GM23248 (cell line): ENCODE measurements at regions not wholly inside any gene's neighbourhood (a gene's known extent, or its start where the extent isn't known, plus 50 kb on each side); places are given as distances from the start of the nearest gene placed in this dataset.

ENCODE experiments used
- DNase-seq: peaks from one replicate; pipeline ENCODE4 v3.0.0-alpha.2; 2015
- H2AFZ ChIP-seq: fragments of 200-600 bp; sonication (generic); 2 replicates; pipeline ENCODE4 v1.6.1; 2016; ENCODE audit warnings: antibody characterized with exemption
- H3F3A ChIP-seq: fragments of 200-600 bp; sonication (generic); 2 replicates; pipeline ENCODE4 v1.6.1; 2016; ENCODE audit warnings: mild to moderate bottlenecking, antibody characterized with exemption, mixed run types; ENCODE audit not compliant: insufficient read depth
- H3K27ac ChIP-seq: fragments of 200-600 bp; sonication (generic); 2 replicates; pipeline ENCODE4 v1.5.1; 2016; ENCODE audit warnings: mild to moderate bottlenecking
- H3K27me3 ChIP-seq: fragments of 200-600 bp; sonication (generic); replicated peaks from 2 replicates; pipeline ENCODE4 v1.6.1; 2016; ENCODE audit warnings: mild to moderate bottlenecking; ENCODE audit not compliant: insufficient read depth
- H3K36me3 ChIP-seq: fragments of 200-600 bp; sonication (generic); 2 replicates; pipeline ENCODE4 v1.6.1; 2016; ENCODE audit warnings: low read depth, mild to moderate bottlenecking
- H3K4me1 ChIP-seq: fragments of 200-600 bp; sonication (generic); 2 replicates; pipeline ENCODE4 v1.6.1; 2016; ENCODE audit warnings: mild to moderate bottlenecking; ENCODE audit not compliant: insufficient read depth
- H3K4me2 ChIP-seq: fragments of 200-600 bp; sonication (generic); one replicate; pipeline ENCODE4 v1.6.1; 2016; ENCODE audit warnings: mild to moderate bottlenecking; ENCODE audit not compliant: unreplicated experiment
- H3K4me3 ChIP-seq: fragments of 200-600 bp; sonication (generic); 2 replicates; pipeline ENCODE4 v1.5.1; 2016; ENCODE audit warnings: mild to moderate bottlenecking
- H3K79me2 ChIP-seq: fragments of 200-600 bp; sonication (generic); 2 replicates; pipeline ENCODE4 v1.6.1; 2016; ENCODE audit warnings: mild to moderate bottlenecking; ENCODE audit not compliant: insufficient read depth
- H3K9ac ChIP-seq: fragments of 200-600 bp; sonication (generic); 2 replicates; pipeline ENCODE4 v1.6.1; 2016; ENCODE audit warnings: mild to moderate bottlenecking
- H3K9me2 ChIP-seq: fragments of 200-600 bp; sonication (generic); 2 replicates; pipeline ENCODE4 v1.6.1; 2016; ENCODE audit warnings: mixed run types, mild to moderate bottlenecking, moderate library complexity; ENCODE audit not compliant: insufficient read depth
- H3K9me3 ChIP-seq: fragments of 200-600 bp; sonication (generic); one replicate; pipeline ENCODE4 v1.6.1; 2017; ENCODE audit warnings: low read depth
- H4K20me1 ChIP-seq: fragments of 200-600 bp; sonication (generic); 2 replicates; pipeline ENCODE4 v1.6.0; 2016; ENCODE audit not compliant: insufficient read depth
- EZH2 ChIP-seq: fragments of 200-600 bp; sonication (generic); IDR thresholded peaks from 2 replicates; pipeline ENCODE4 v1.6.1; 2018; ENCODE audit warnings: antibody characterized with exemption, mild to moderate bottlenecking; ENCODE audit not compliant: insufficient read depth, poor library complexity, severe bottlenecking
- EZH2phosphoT487 ChIP-seq: fragments of 200-600 bp; sonication (generic); IDR thresholded peaks from 2 replicates; pipeline ENCODE4 v1.6.1; 2018; ENCODE audit warnings: antibody characterized with exemption, moderate library complexity, mild to moderate bottlenecking, low read depth; ENCODE audit not compliant: insufficient read depth
- WGBS, 2 experiments: methylation state at CpG; one replicate each; pipeline ENCODE4 v1.1.6; 2015 to 2017; ENCODE audit warnings: low lambda C conversion rate in 2 of 2, low coverage in 1 of 2; ENCODE audit errors: missing lambda C conversion rate in 2 of 2; 5-methylcytosine and 5-hydroxymethylcytosine counted together
- in situ Hi-C: fragments of 300-500 bp; cut with MboI; formaldehyde crosslinking; loops from 2 replicates; pipeline ENCODE4 v1.15.0; 2020

DNA sequence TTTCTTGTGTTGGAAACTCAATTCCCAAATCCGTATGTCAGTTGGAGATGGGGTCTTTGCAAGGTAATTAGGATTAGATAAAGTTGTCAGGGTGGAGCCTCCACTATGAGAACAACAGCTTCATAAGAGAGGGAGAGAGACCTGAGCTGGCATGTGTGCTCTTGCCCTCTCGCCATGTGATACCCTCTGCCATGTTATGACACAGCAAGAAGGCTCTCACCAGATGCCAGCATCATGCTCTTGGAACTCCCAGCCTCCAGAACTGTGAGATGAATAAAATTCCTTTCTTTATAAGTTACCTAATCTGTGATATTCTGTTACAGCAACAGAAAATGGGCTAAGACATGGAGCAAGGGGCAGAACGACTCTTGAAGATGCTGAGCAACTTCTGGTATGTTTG lies 201.9 kb upstream of the BOD1L1 start:
- Histone ChIP-seq H3K27me3 (no peaks in the 10 kb centered on the region; the same call in 1 of the 2 replicates), H3K9me2 (no peaks in the 10 kb centered on the region), H3K9ac (no peak overlapping the region), H3K4me2 (no peak overlapping the region), H3K27ac (no peak overlapping the region), H2AFZ (no peak overlapping the region), H3K36me3 (no peaks in the 10 kb centered on the region), H3F3A (no peaks in the 10 kb centered on the region), H3K4me3 (no peak overlapping the region), H3K9me3 (no peaks in the 10 kb centered on the region), H3K4me1 (no peaks in the 10 kb centered on the region), H3K79me2 (no peaks in the 10 kb centered on the region), H4K20me1 (no peaks in the 10 kb centered on the region)
- in situ Hi-C loops, result no loop called here
- TF ChIP-seq EZH2, result no peak
- TF ChIP-seq EZH2phosphoT487, result no peak
- no peak for DNase-seq
- WGBS, 2 experiments, result 29 to 30% methylated on average over 3 of the region's 3 CpGs

DNA sequence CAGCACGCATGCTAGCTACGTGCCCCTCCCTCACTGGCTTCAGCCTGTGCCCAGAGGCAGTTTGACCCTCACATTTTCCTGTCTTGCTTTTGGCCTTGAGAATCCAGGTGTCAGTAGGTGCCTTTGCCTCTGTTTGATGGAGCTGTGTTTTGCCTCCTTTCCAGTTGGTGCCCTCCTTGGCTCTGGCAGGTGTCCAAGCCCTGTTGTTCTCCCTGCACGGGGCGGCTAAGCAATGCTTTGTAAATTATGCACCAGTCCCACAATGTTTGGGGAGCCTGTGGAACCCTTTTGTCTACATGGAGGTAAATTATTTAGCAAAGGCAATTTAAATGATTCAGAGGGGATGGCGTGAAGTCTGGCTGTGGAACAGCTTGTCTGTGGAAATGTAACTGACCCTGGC lies 202.9 kb upstream of the BOD1L1 start:
- TF ChIP-seq EZH2, result no peak
- TF ChIP-seq EZH2phosphoT487, result no peak
- Histone ChIP-seq H3K4me1 (no peaks in the 10 kb centered on the region), H3F3A (no peaks in the 10 kb centered on the region), H3K36me3 (no peaks in the 10 kb centered on the region), H3K4me2 (no peak overlapping the region), H3K9ac (no peak overlapping the region), H4K20me1 (no peaks in the 10 kb centered on the region), H3K27me3 (no peaks in the 10 kb centered on the region; the same call in 1 of the 2 replicates), H3K4me3 (no peak overlapping the region), H3K9me2 (no peaks in the 10 kb centered on the region), H3K27ac (no peak overlapping the region), H2AFZ (no peak overlapping the region), H3K9me3 (no peaks in the 10 kb centered on the region), H3K79me2 (no peaks in the 10 kb centered on the region)
- 46 to 54% methylated on average over 5 of the region's 5 CpGs for WGBS, 2 experiments
- no peak for DNase-seq
- in situ Hi-C loops, result no loop called here

DNA sequence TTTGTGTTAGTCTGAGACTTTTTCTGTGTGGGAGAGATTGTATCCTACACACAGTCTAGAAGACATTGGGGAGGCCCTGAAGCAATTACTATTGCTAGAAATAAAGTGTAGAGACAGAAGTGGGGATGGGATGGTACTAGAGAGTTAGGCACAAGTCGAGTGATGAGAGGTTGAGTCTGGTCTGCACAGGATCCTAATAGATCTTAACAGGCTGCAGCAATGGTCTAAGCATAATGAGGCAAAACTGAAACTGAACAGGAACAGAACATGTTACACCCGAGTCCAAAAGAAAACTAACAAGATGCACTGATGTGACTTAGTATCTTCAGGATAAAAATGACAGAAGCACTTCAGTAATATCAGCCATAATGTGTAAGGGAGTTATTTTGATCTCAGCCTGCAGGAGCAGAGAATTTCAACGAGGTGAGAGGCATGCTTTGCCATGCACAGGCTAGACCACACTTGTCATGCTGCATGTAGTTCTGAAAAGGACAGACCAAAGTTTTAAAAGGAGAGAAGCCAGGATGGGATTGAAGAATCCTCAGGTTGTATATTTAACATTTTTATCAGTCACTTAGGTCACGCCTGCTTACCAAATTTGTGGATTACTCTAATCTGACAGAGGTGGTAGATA lies 205.8 kb upstream of the BOD1L1 start:
- Histone ChIP-seq H3K9me2 (no peaks in the 10 kb centered on the region), H2AFZ (no peak overlapping the region), H3F3A (no peaks in the 10 kb centered on the region), H3K4me2 (no peak overlapping the region), H3K27me3 (no peaks in the 10 kb centered on the region; the same call in none of the 2 replicates), H3K4me3 (no peak overlapping the region), H3K9ac (no peak overlapping the region), H3K79me2 (no peaks in the 10 kb centered on the region), H3K9me3 (no peaks in the 10 kb centered on the region), H3K4me1 (no peaks in the 10 kb centered on the region), H4K20me1 (no peaks in the 10 kb centered on the region), H3K27ac (no peak overlapping the region), H3K36me3 (no peaks in the 10 kb centered on the region)
- in situ Hi-C loops, result no loop called here
- TF ChIP-seq EZH2 (no peak), EZH2phosphoT487 (no peak)
- WGBS, 2 experiments, result 10 to 17% methylated on average over 4 of the region's 4 CpGs
- no peak for DNase-seq

DNA sequence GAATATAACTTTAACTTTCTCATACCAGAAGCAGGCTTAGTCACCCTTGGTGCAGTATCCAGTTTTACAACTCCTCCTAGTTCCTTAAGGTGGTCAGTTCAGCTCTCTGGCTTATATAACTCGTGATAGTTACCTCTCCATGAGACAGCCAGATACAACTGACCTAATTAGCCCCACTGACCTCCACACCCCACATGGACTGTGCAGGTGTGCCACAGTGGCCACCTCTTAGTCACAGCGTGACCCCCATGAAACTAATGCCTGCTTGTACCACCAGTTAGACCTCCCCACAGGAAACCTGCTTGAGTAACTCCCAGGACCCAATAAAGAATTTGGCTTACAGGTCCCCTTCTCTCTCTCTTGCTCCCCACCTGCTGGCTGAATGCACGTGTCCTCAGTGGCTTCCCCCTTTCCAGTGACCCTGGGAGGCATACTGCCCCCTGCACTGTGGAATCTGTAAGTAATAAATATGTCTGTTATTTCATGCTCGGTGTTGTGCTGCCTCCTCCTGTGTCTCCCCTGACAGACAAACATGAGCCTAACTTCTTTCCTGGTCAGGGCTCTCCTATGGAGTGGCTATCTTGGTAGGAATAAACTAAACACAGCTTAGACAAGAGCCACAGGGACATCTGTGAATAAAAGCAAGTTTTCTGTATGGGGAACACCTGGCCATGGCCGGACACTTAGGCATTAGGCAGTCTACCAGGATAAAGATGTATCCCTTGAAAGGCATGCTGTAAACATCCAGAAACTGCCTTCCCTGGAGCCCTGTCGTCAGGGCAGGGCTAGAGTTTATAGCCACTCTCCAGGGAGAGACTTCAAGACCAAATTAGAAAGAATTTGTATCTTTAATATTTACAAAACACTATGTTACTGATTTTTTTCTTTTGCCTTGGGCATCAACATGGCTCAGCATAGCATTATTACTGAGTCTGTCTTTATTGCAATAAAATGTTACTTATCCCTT lies 209.7 kb upstream of the BOD1L1 start:
- Histone ChIP-seq H3K27ac (no peak overlapping the region), H3K36me3 (no peaks in the 10 kb centered on the region), H3K79me2 (no peaks in the 10 kb centered on the region), H3F3A (no peaks in the 10 kb centered on the region), H3K9me3 (no peaks in the 10 kb centered on the region), H3K9ac (no peak overlapping the region), H3K27me3 (peaks cover 23% of the 10 kb centered on the region), H3K4me3 (no peak overlapping the region), H3K9me2 (no peaks in the 10 kb centered on the region), H3K4me2 (no peak overlapping the region), H2AFZ (no peak overlapping the region), H4K20me1 (no peaks in the 10 kb centered on the region), H3K4me1 (no peaks in the 10 kb centered on the region)
- DNase-seq, result no peak
- TF ChIP-seq EZH2 (no peak), EZH2phosphoT487 (no peak)
- in situ Hi-C loops, result no loop called here
- 11 to 15% methylated on average over 6 of the region's 6 CpGs for WGBS, 2 experiments
